HepG2 (cell line): ENCODE measurements at regions not wholly inside any gene's neighbourhood (a gene's known extent, or its start where the extent isn't known, plus 50 kb on each side); places are given as distances from the start of the nearest gene placed in this dataset.

Experiments
- ATAC-seq: fragments of 200-7000 bp; cut with Tn5 transposase; 3 replicates; pipeline ENCODE4 v1.9.1; 2020; ENCODE audit warnings: mild to moderate bottlenecking, moderate library complexity
- BruUV-seq: library from RNA; stranded (reverse); fragments of 400-500 nt; replicated peaks from 2 replicates; lab custom pipeline; 2021; lab: Mats Ljungman, UMichigan
- CTCF ChIA-PET: fragments of 300-600 bp; formaldehyde crosslinking; extraction: SDS; loops from one replicate; lab custom pipeline; 2021; ENCODE audit warnings: low total read pairs, inconsistent platforms, low intra/inter-chr PET ratio; lab: Yijun Ruan, JAX
- POLR2A ChIA-PET: fragments of 350-600 bp; sonication (Branson Sonifier 250); formaldehyde crosslinking; loops from one replicate; lab custom pipeline; 2020; ENCODE audit warnings: antibody characterized with exemption, inconsistent platforms; lab: Yijun Ruan, JAX
- DNase-seq: peaks from one replicate; pipeline ENCODE4 v3.0.0-alpha.2; 2015; ENCODE audit warnings: low spot score
- FAIRE-seq: peaks from 3 replicates; lab custom pipeline; 2011; peaks lifted over from hg19 to GRCh38; lab: Jason Lieb, UNC
- H2AFZ ChIP-seq: one replicate; pipeline ENCODE4 v1.6.1; 2011; ENCODE audit warnings: low read length, inconsistent platforms
- H3K27ac ChIP-seq: fragments of 300-600 bp; 3 replicates; pipeline ENCODE4 v1.8.0; 2011; ENCODE audit warnings: mixed run types, mild to moderate bottlenecking, mixed read lengths, low read length, inconsistent platforms; ENCODE audit not compliant: insufficient read depth; ENCODE audit errors: extremely low read length
- H3K27me3 ChIP-seq, 2 experiments: fragments of 200-600 bp in 1 of 2; 2 replicates in 1 of 2; 3 replicates in 1 of 2; pipeline versions ENCODE4 v1.6.0 to v1.8.0; 2011; ENCODE audit warnings: low read length in 2 of 2, mild to moderate bottlenecking in 2 of 2, moderate library complexity in 2 of 2, inconsistent platforms in 1 of 2; ENCODE audit not compliant: insufficient read depth in 2 of 2, control insufficient read depth in 1 of 2
- H3K36me3 ChIP-seq, 2 experiments: fragments of 200-600 bp in 1 of 2; replicated peaks in 1 of 2; 2 replicates in 1 of 2; 3 replicates in 1 of 2; pipeline versions ENCODE4 v1.5.1 to v1.8.0; 2011; ENCODE audit warnings: low read length in 2 of 2, inconsistent platforms in 1 of 2; ENCODE audit not compliant: insufficient read depth in 2 of 2, control insufficient read depth in 1 of 2
- H3K4me1 ChIP-seq: 2 replicates; pipeline ENCODE4 v1.5.1; 2012; ENCODE audit warnings: low read length, inconsistent platforms; ENCODE audit not compliant: insufficient read depth
- H3K4me2 ChIP-seq: 2 replicates; pipeline ENCODE4 v1.6.0; 2011; ENCODE audit warnings: low read depth, low read length, inconsistent platforms
- H3K4me3 ChIP-seq, 3 experiments: fragments of 200-600 bp in 1 of 3; sonication (generic), shearing (Covaris generic) in 1 of 3; replicated peaks in 1 of 3; 2 replicates each; pipeline ENCODE4 v1.5.1; 2011 to 2016; ENCODE audit warnings: low read length in 3 of 3, inconsistent platforms in 2 of 3, low read depth in 2 of 3, mild to moderate bottlenecking in 2 of 3, control low read depth in 1 of 3, mixed read lengths in 1 of 3; ENCODE audit not compliant: insufficient read depth in 1 of 3
- H3K79me2 ChIP-seq: one replicate; pipeline ENCODE4 v1.6.1; 2011; ENCODE audit warnings: low read length, inconsistent platforms; ENCODE audit not compliant: insufficient read depth
- H3K9ac ChIP-seq: 2 replicates; pipeline ENCODE4 v1.6.0; 2011; ENCODE audit warnings: mild to moderate bottlenecking, low read depth, low read length, inconsistent platforms; ENCODE audit not compliant: insufficient read depth
- H3K9me3 ChIP-seq: 2 replicates; pipeline ENCODE4 v1.5.1; 2012; ENCODE audit warnings: mild to moderate bottlenecking, low read length
- H4K20me1 ChIP-seq: 2 replicates; pipeline ENCODE4 v1.6.0; 2011; ENCODE audit warnings: inconsistent platforms, mild to moderate bottlenecking, low read length, moderate library complexity; ENCODE audit not compliant: insufficient read depth
- ELF4 ChIP-seq: sonication (generic); formaldehyde crosslinking; IDR thresholded peaks from 2 replicates; pipeline ENCODE4 v1.5.0; 2020; ENCODE audit warnings: missing genetic modification reagents, mild to moderate bottlenecking, moderate library complexity, borderline replicate concordance
- FOXA1 ChIP-seq, 2 experiments: fragments of 450-650 bp in 1 of 2; sonication (generic) in 1 of 2; formaldehyde crosslinking in 1 of 2; IDR thresholded peaks; 2 replicates each; pipeline versions ENCODE4 v1.4.0 to v1.6.1; 2016 to 2020; ENCODE audit warnings: missing genetic modification reagents in 1 of 2
- HOXD1 ChIP-seq: sonication (generic); formaldehyde crosslinking; IDR thresholded peaks from 2 replicates; pipeline ENCODE4 v1.5.0; 2020; ENCODE audit warnings: missing genetic modification reagents
- KDM5B ChIP-seq: sonication (generic); formaldehyde crosslinking; IDR thresholded peaks from 2 replicates; pipeline ENCODE4 v1.4.0; 2020; ENCODE audit warnings: missing genetic modification reagents, mild to moderate bottlenecking, borderline replicate concordance
- KLF16 ChIP-seq, 2 experiments: sonication (generic) in 1 of 2; formaldehyde crosslinking in 1 of 2; IDR thresholded peaks; 2 replicates each; pipeline versions ENCODE4 v1.6.1 to v1.8.0; 2016 to 2023; ENCODE audit warnings: missing genetic modification reagents in 2 of 2, missing compliant biosample characterization in 1 of 2
- NFYC ChIP-seq: IDR thresholded peaks from 2 replicates; pipeline ENCODE4 v1.6.1; 2016; ENCODE audit warnings: missing genetic modification reagents, missing compliant biosample characterization
- SMAD1 ChIP-seq: sonication (generic); formaldehyde crosslinking; IDR thresholded peaks from 2 replicates; pipeline ENCODE4 v1.4.0; 2020; ENCODE audit warnings: missing genetic modification reagents, low read depth, mild to moderate bottlenecking, borderline replicate concordance
- ZBTB7A ChIP-seq: sonication (generic); formaldehyde crosslinking; IDR thresholded peaks from 2 replicates; pipeline ENCODE4 v1.8.0; 2022; ENCODE audit warnings: mild to moderate bottlenecking, missing genetic modification reagents
- ZNF205 ChIP-seq: IDR thresholded peaks from 2 replicates; pipeline ENCODE4 v1.6.1; 2018; ENCODE audit warnings: missing biosample characterization, missing genetic modification reagents
- ZNF224 ChIP-seq: sonication (generic); formaldehyde crosslinking; IDR thresholded peaks from 2 replicates; pipeline ENCODE4 v1.5.0; 2020; ENCODE audit warnings: mild to moderate bottlenecking, missing genetic modification reagents
- ZNF546 ChIP-seq: sonication (generic); formaldehyde crosslinking; conservative IDR thresholded peaks from 2 replicates; pipeline ENCODE4 v1.8.1; 2023; ENCODE audit warnings: mild to moderate bottlenecking, missing genetic modification reagents
- ZNF782 ChIP-seq: sonication (generic); formaldehyde crosslinking; IDR thresholded peaks from 2 replicates; pipeline ENCODE4 v1.4.0; 2020; ENCODE audit warnings: missing genetic modification reagents, mild to moderate bottlenecking, borderline replicate concordance
- ZSCAN12 ChIP-seq: sonication (generic); formaldehyde crosslinking; IDR thresholded peaks from 2 replicates; pipeline ENCODE4 v1.9.0; 2021; ENCODE audit warnings: mild to moderate bottlenecking, missing genetic modification reagents
- WGBS: methylation state at CpG from one replicate; pipeline ENCODE4 v1.1.6; 2017; ENCODE audit warnings: low lambda C conversion rate; 5-methylcytosine and 5-hydroxymethylcytosine counted together
- in situ Hi-C: cut with HindIII; loops from 2 replicates; pipeline ENCODE4 v1.10.0; 2017; ENCODE audit warnings: low pct_unique_long_range_greater_than_20kb; ENCODE audit not compliant: extremely low pct_ligation_motif_present
- intact Hi-C: fragments of 100-400 bp; cut with micrococcal nuclease; formaldehyde crosslinking; loops from one replicate; pipeline ENCODE4 v1.10.0; 2022; ENCODE audit not compliant: unreplicated experiment
- TF ChIP-seq, protein P1 (sequence below): sonication (generic); formaldehyde crosslinking; IDR thresholded peaks from 2 replicates; pipeline ENCODE4 v1.4.0; 2020; ENCODE audit warnings: low read depth, mild to moderate bottlenecking, missing genetic modification reagents
- TF ChIP-seq, protein P2 (sequence below): sonication (generic); formaldehyde crosslinking; IDR thresholded peaks from 2 replicates; pipeline ENCODE4 v1.4.0; 2020; ENCODE audit warnings: missing genetic modification reagents

DNA sequence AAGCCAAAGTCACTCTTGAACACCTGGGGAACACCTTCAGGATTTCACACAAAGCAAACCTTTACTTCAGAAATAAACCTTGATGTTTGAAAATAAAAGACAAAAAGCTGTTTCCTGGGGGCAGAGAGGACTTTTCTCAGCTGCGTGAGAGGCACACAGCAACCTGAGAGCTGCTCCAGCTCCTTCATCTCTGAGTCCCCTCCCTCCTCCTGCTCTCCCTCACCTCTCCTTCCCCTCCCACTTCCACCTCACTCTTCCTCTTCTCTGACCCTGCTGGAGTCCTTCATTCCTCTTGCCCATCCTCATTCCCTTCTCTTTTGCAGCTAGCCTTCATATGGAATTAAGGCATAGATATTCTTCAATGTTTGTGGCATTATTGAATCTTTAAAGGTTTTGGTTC lies 208.4 kb downstream of the OMA1 start (continued):
- no peak for TF ChIP-seq ZNF782 (CRISPR knock-in tag)

DNA sequence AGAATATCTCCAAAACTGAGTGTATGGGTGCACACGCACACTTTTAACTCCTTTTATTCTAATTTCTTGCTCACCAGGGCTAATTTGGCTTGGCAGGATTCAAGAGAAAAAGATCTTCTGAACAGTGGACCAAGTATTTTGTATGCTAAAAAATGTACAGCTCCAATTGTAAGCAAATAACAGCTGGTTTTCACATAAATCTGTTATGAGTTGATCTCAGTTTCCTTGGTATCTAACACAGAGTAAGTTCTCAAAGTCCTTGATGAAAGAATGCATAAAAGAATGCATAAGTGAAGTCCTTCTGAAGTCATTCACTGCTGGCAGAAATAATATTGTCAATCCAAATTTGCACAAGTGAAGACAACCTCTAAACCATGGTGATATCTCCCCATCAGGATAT lies 213.0 kb downstream of the OMA1 start:
- in situ Hi-C loops, result no loop called here
- POLR2A ChIA-PET, result no interaction called here
- TF ChIP-seq NFYC (CRISPR knock-in tag), result no peak
- no peak for TF ChIP-seq ZBTB7A (CRISPR knock-in tag)
- TF ChIP-seq SMAD1 (CRISPR knock-in tag), result no peak
- TF ChIP-seq, protein P1, sequence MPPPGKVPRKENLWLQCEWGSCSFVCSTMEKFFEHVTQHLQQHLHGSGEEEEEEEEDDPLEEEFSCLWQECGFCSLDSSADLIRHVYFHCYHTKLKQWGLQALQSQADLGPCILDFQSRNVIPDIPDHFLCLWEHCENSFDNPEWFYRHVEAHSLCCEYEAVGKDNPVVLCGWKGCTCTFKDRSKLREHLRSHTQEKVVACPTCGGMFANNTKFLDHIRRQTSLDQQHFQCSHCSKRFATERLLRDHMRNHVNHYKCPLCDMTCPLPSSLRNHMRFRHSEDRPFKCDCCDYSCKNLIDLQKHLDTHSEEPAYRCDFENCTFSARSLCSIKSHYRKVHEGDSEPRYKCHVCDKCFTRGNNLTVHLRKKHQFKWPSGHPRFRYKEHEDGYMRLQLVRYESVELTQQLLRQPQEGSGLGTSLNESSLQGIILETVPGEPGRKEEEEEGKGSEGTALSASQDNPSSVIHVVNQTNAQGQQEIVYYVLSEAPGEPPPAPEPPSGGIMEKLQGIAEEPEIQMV (CRISPR knock-in tag), result no peak
- TF ChIP-seq, protein P2, sequence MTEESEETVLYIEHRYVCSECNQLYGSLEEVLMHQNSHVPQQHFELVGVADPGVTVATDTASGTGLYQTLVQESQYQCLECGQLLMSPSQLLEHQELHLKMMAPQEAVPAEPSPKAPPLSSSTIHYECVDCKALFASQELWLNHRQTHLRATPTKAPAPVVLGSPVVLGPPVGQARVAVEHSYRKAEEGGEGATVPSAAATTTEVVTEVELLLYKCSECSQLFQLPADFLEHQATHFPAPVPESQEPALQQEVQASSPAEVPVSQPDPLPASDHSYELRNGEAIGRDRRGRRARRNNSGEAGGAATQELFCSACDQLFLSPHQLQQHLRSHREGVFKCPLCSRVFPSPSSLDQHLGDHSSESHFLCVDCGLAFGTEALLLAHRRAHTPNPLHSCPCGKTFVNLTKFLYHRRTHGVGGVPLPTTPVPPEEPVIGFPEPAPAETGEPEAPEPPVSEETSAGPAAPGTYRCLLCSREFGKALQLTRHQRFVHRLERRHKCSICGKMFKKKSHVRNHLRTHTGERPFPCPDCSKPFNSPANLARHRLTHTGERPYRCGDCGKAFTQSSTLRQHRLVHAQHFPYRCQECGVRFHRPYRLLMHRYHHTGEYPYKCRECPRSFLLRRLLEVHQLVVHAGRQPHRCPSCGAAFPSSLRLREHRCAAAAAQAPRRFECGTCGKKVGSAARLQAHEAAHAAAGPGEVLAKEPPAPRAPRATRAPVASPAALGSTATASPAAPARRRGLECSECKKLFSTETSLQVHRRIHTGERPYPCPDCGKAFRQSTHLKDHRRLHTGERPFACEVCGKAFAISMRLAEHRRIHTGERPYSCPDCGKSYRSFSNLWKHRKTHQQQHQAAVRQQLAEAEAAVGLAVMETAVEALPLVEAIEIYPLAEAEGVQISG (CRISPR knock-in tag), result no peak
- TF ChIP-seq ZNF224 (CRISPR knock-in tag), result no peak
- no peak for TF ChIP-seq KDM5B (CRISPR knock-in tag)
- TF ChIP-seq ELF4 (CRISPR knock-in tag), result no peak
- TF ChIP-seq FOXA1 (IDR thresholded peaks at IDR 0.05), result no peak
- no peak for TF ChIP-seq FOXA1 (CRISPR knock-in tag; IDR thresholded peaks at IDR 0.05)
- no peak for TF ChIP-seq ZNF205 (CRISPR knock-in tag)
- TF ChIP-seq KLF16 (CRISPR knock-in tag; IDR thresholded peaks at IDR 0.05), result no peak
- no peak for TF ChIP-seq HOXD1 (CRISPR knock-in tag)
- no peak for TF ChIP-seq ZNF546 (CRISPR knock-in tag)
- TF ChIP-seq ZSCAN12 (CRISPR knock-in tag), result no peak
- TF ChIP-seq, all 625 proteins: peak for 0
- Histone ChIP-seq H3K4me2 (no peak overlapping the region), H3K36me3 (no peaks in the 10 kb centered on the region), H4K20me1 (no peaks in the 10 kb centered on the region), H3K79me2 (no peaks in the 10 kb centered on the region), H3K4me1 (no peaks in the 10 kb centered on the region), H3K27ac (no peak overlapping the region), H2AFZ (no peak overlapping the region), H3K27me3 (no peaks in the 10 kb centered on the region; a peak in 1 of 5 replicates), H3K9ac (no peak overlapping the region), H3K4me3 (no peak overlapping the region), H3K9me3 (no peaks in the 10 kb centered on the region)
- FAIRE-seq (no peak), DNase-seq (no peak), ATAC-seq (no peak)
- WGBS, result 56% methylated on average over 1 of the region's 1 CpG
- intact Hi-C loops, result no loop called here
- no TSS peak for BruUV-seq
- CTCF ChIA-PET, result no interaction called here
